GM12875 (cell line): ENCODE measurements at regions not wholly inside any gene's neighbourhood (a gene's known extent, or its start where the extent isn't known, plus 50 kb on each side); places are given as distances from the start of the nearest gene placed in this dataset.

Experiments
- H3K4me3 ChIP-seq: one replicate; pipeline ENCODE4 v1.5.1; 2011; ENCODE audit warnings: low read depth, low read length, control low read depth
- TF ChIP-seq, protein P1 (sequence below): IDR thresholded peaks from 2 replicates; pipeline ENCODE4 v1.5.1; 2011; ENCODE audit warnings: low read depth, mild to moderate bottlenecking, control low read depth, inconsistent platforms, low read length, moderate library complexity, borderline replicate concordance; ENCODE audit not compliant: insufficient read depth

DNA sequence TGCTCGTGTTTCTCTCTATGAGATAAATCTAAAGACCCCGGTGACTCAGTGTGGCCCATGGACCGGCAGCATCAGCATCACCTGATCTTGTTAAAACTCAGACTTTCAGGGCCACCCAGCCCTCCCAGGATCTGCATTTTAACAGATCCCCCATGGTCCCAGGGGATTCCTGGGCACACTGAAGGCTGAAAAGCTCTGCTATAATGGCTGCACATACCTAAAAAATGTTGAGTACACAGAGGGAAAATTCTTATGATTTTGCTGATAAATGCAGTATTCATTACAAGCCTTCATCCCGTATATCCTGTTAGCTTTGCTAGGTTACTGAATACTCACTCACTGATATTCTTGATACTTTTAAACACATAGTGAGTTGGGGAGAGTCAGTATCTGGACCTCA, 200.5 kb downstream of the MYLK4 start:
- TF ChIP-seq, protein P1, sequence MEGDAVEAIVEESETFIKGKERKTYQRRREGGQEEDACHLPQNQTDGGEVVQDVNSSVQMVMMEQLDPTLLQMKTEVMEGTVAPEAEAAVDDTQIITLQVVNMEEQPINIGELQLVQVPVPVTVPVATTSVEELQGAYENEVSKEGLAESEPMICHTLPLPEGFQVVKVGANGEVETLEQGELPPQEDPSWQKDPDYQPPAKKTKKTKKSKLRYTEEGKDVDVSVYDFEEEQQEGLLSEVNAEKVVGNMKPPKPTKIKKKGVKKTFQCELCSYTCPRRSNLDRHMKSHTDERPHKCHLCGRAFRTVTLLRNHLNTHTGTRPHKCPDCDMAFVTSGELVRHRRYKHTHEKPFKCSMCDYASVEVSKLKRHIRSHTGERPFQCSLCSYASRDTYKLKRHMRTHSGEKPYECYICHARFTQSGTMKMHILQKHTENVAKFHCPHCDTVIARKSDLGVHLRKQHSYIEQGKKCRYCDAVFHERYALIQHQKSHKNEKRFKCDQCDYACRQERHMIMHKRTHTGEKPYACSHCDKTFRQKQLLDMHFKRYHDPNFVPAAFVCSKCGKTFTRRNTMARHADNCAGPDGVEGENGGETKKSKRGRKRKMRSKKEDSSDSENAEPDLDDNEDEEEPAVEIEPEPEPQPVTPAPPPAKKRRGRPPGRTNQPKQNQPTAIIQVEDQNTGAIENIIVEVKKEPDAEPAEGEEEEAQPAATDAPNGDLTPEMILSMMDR, result no peak
- H3K4me3 ChIP-seq, result no peak overlapping the region

DNA sequence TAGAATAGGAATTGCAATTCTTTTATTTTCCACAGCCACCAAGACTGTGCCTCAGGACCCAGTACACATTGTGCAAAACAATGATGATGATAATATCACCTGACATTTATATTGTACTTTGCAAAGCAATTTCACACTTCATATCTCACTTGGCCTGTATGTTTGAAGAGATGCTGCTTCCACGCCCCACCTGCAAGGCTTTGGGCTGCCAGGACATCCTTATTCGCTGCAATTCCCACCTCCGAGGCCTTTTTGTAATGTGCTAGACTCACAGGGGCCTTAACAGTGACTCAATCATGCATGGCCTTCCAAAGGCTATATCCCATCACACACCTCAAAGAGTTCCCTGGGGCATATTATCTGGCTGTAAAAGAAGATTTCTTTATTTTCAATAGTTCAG, 200.9 kb downstream of the MYLK4 start:
- TF ChIP-seq, protein P1, result no peak
- H3K4me3 ChIP-seq, result no peak overlapping the region

DNA sequence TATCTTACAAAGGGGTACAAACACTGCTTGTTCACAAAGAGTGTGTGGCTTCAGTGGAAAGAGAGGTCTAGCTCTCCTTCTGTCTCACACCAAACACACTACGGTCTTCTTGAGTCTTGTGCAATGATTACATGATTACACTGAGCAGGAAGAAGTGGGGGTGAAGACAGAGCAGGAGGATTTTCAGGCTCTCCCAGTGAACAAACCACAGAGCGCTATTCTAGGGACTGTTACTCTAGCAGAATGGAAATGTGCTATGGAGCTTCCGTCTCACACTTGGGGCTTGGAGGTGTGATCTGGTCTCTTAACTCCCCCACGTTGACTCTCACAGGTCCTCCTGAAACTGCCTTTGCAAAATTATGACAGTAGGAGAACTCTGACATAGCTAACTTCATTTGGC, 203.4 kb downstream of the MYLK4 start:
- TF ChIP-seq, protein P1, result no peak
- H3K4me3 ChIP-seq, result no peak overlapping the region

DNA sequence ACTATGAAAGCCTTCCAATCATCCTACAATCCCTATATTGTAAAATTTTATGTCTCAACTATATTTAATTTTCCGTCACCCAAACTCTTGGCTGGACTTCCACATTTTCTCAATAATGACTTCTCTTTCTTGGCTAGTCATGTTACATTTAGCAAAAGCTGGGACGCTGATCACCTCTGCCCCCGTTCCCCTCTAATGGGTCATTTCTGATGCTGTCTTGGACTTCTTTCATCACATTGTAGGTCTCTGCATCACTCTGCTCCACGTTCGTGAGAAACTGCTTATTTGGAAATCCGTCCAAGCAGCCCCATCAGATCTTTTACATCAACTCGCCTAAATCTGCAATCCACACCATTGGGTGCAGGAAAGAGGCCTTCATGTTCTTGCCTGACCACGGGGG, 203.8 kb downstream of the MYLK4 start:
- TF ChIP-seq, protein P1, result no peak
- no peak overlapping the region for H3K4me3 ChIP-seq

DNA sequence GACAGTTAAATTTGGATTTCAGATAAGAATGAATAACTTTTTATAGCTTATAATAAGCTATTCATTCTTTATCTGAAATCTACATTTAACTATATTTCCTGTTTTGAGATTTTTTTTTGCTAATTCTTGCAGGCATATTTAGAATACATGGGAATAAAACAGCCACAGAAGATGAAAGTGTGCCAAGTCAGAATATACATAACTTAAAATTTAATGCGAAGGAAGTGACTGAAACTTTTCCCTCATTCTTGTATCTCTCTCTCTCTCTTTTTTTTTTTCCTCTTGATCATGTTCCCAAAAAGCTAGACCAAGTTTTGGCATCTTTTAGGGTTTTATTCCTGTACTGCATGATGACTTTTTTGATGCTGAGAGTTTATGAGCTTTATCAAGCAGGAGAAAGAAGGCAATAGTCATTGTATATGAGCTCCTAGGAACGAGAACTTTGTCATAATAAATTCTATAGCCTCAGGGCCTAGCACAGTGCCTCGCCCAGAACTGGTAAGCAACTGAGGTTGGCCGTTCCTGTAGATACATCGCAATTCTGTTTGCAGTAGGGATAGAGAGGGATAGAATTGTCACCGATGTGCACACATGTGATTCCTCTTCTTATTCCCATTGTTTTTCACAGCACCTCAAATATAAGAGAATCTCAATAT, 205.2 kb downstream of the MYLK4 start:
- TF ChIP-seq, protein P1, result no peak
- no peak overlapping the region for H3K4me3 ChIP-seq

DNA sequence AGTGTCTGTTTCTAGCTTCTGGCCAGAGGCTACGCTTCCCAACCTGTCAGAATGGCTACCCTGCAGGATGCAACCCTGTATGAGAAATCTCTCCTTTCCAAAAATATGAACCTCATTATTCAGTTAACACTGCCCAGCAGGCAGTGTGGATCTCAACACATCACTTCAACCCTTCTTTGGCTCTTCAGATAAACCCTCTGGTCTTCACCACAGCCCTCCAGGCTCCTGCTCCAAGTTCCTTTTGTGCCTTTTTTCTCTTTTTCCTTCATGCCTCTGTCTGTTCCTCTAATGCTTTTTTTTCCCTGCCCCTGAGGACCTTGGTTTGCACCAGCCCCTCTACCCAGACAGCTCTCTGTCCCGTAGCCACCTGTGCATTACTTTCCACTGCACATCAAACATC, 207.4 kb downstream of the MYLK4 start:
- no peak overlapping the region for H3K4me3 ChIP-seq

DNA sequence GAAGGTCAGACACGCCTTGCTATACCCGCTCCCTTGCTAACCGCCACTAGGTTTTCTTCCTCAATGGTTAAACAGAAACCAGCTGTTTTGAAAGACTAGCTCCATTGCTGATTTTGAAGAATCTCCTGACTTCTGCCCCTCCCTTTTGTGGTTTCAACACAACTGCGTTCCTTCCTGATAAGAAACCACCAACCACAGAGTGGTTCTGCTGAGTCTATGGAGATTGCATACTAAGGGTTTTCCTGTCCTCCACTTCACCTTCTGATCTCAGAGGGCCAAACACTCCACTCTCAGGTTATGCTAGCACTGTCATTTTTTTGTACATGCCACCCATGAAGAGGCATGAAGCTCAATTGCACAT, 207.9 kb downstream of the MYLK4 start:
- TF ChIP-seq, protein P1, result no peak

More for the DNA sequence above, 207.4 kb downstream of the MYLK4 start:
- TF ChIP-seq, protein P1, result no peak

More for the DNA sequence above, 207.9 kb downstream of the MYLK4 start:
- no peak overlapping the region for H3K4me3 ChIP-seq
